ENCODE measurements at regions not wholly inside any gene's neighbourhood (a gene's known extent, or its start where the extent isn't known, plus 50 kb on each side); places are given as distances from the start of the nearest gene placed in this dataset.

GRCh38 chr14:98474900-98475299, 797.1 kb downstream of the BCL11B start:
- H3K27me3 ChIP-seq (ENCODE audit: control insufficient read depth in 3 of 3, insufficient read depth in 3 of 3, low read length in 2 of 3): no peaks in the 10 kb centered on the region
- no peak for TF ChIP-seq CTCF (IDR thresholded peaks at IDR 0.05; ENCODE audit: control extremely low read depth, extremely low read depth)
- H3K9me3 ChIP-seq (ENCODE audit: control insufficient read depth in 4 of 4, insufficient read depth in 3 of 4, low read length in 3 of 4): peaks cover 0 to 4% (median 0%) of the 10 kb centered on the region in 4 donors
- no peaks in the 10 kb centered on the region for H3K4me1 ChIP-seq (ENCODE audit: control insufficient read depth in 5 of 5, insufficient read depth in 5 of 5, low read length in 5 of 5)
- ATAC-seq (ENCODE audit: insufficient read depth, low FRiP score): no peak
- no peak overlapping the region for H3K9ac ChIP-seq (ENCODE audit: insufficient read depth in 1 of 2, low read length in 2 of 2)
- H3K27ac ChIP-seq (ENCODE audit: low read depth in 1 of 2, low read length in 1 of 2): no peak overlapping the region
- 88 to 92% methylated on average over 2 of the region's 2 CpGs for WGBS, 2 donors
- H3K4me3 ChIP-seq: no peak overlapping the region
- H3K36me3 ChIP-seq (ENCODE audit: control insufficient read depth in 4 of 4, insufficient read depth in 4 of 4, low read length in 4 of 4): no peaks in the 10 kb centered on the region
- no peak for DNase-seq

GRCh38 chr14:98477935-98478334, 794.1 kb downstream of the BCL11B start:
- Histone ChIP-seq H3K36me3 (ENCODE audit: control insufficient read depth in 4 of 4, insufficient read depth in 4 of 4, low read length in 4 of 4) (no peaks in the 10 kb centered on the region), H3K9ac (ENCODE audit: insufficient read depth in 1 of 2, low read length in 2 of 2) (no peak overlapping the region), H3K4me1 (ENCODE audit: control insufficient read depth in 5 of 5, insufficient read depth in 5 of 5, low read length in 5 of 5) (no peaks in the 10 kb centered on the region), H3K9me3 (ENCODE audit: control insufficient read depth in 4 of 4, insufficient read depth in 3 of 4, low read length in 3 of 4) (no peaks in the 10 kb centered on the region), H3K27ac (ENCODE audit: low read depth in 1 of 2, low read length in 1 of 2) (no peak overlapping the region), H3K4me3 (no peak overlapping the region), H3K27me3 (ENCODE audit: control insufficient read depth in 3 of 3, insufficient read depth in 3 of 3, low read length in 2 of 3) (no peaks in the 10 kb centered on the region)
- DNase-seq (no peak), ATAC-seq (ENCODE audit: insufficient read depth, low FRiP score) (no peak)
- TF ChIP-seq CTCF (IDR thresholded peaks at IDR 0.05; ENCODE audit: control extremely low read depth, extremely low read depth): no peak
- 85 to 94% methylated on average over 5 of the region's 5 CpGs for WGBS, 2 donors

GRCh38 chr14:98489115-98489514, 782.9 kb downstream of the BCL11B start:
- H3K27ac ChIP-seq (ENCODE audit: low read depth in 1 of 2, low read length in 1 of 2): no peak overlapping the region
- no peak for TF ChIP-seq CTCF (IDR thresholded peaks at IDR 0.05; ENCODE audit: control extremely low read depth, extremely low read depth)
- ATAC-seq (ENCODE audit: insufficient read depth, low FRiP score): no peak
- 76 to 84% methylated on average over 4 of the region's 4 CpGs for WGBS, 2 donors
- H3K9me3 ChIP-seq (ENCODE audit: control insufficient read depth in 4 of 4, insufficient read depth in 3 of 4, low read length in 3 of 4): peaks cover 0 to 2% (median 0%) of the 10 kb centered on the region in 4 donors
- no peak overlapping the region for H3K4me3 ChIP-seq
- no peak for DNase-seq
- H3K9ac ChIP-seq (ENCODE audit: insufficient read depth in 1 of 2, low read length in 2 of 2): no peak overlapping the region
- no peaks in the 10 kb centered on the region for H3K36me3 ChIP-seq (ENCODE audit: control insufficient read depth in 4 of 4, insufficient read depth in 4 of 4, low read length in 4 of 4)
- peaks cover 0 to 2% (median 0%) of the 10 kb centered on the region in 3 donors for H3K27me3 ChIP-seq (ENCODE audit: control insufficient read depth in 3 of 3, insufficient read depth in 3 of 3, low read length in 2 of 3)
- no peaks in the 10 kb centered on the region for H3K4me1 ChIP-seq (ENCODE audit: control insufficient read depth in 5 of 5, insufficient read depth in 5 of 5, low read length in 5 of 5)

GRCh38 chr14:98494582-98494981, 777.4 kb downstream of the BCL11B start:
- H3K36me3 ChIP-seq (ENCODE audit: control insufficient read depth in 4 of 4, insufficient read depth in 4 of 4, low read length in 4 of 4): no peaks in the 10 kb centered on the region
- no peaks in the 10 kb centered on the region for H3K4me1 ChIP-seq (ENCODE audit: control insufficient read depth in 5 of 5, insufficient read depth in 5 of 5, low read length in 5 of 5)
- DNase-seq (no peak), ATAC-seq (ENCODE audit: insufficient read depth, low FRiP score) (no peak)
- WGBS, 2 donors: 87 to 90% methylated on average over 5 of the region's 5 CpGs
- no peak overlapping the region for H3K4me3 ChIP-seq
- H3K9me3 ChIP-seq (ENCODE audit: control insufficient read depth in 4 of 4, insufficient read depth in 3 of 4, low read length in 3 of 4): peaks cover 0 to 2% (median 0%) of the 10 kb centered on the region in 4 donors
- H3K9ac ChIP-seq (ENCODE audit: insufficient read depth in 1 of 2, low read length in 2 of 2): no peak overlapping the region
- TF ChIP-seq CTCF (IDR thresholded peaks at IDR 0.05; ENCODE audit: control extremely low read depth, extremely low read depth): no peak
- no peak overlapping the region for H3K27ac ChIP-seq (ENCODE audit: low read depth in 1 of 2, low read length in 1 of 2)
- peaks cover 0 to 2% (median 0%) of the 10 kb centered on the region in 3 donors for H3K27me3 ChIP-seq (ENCODE audit: control insufficient read depth in 3 of 3, insufficient read depth in 3 of 3, low read length in 2 of 3)

All from lung (tissue), 11 donors.